MCF 10A (cell line): ENCODE measurements at regions not wholly inside any gene's neighbourhood (a gene's known extent, or its start where the extent isn't known, plus 50 kb on each side); places are given as distances from the start of the nearest gene placed in this dataset.

Experiments used
- BruUV-seq: library from RNA; stranded (reverse); fragments of 400-500 nt; replicated peaks from 2 replicates; lab custom pipeline; 2021; lab: Mats Ljungman, UMichigan
- CTCF ChIA-PET: fragments of 300-600 bp; sonication (Branson Sonifier 250); formaldehyde crosslinking; extraction: SDS; loops from one replicate; lab custom pipeline; 2021; ENCODE audit warnings: antibody characterized with exemption, inconsistent platforms; lab: Yijun Ruan, JAX
- POLR2A ChIA-PET: fragments of 300-600, 350-650 bp; sonication (Branson Sonifier 250); formaldehyde crosslinking; extraction: SDS; loops from one replicate; lab custom pipeline; 2020; ENCODE audit warnings: antibody characterized with exemption, inconsistent platforms; lab: Yijun Ruan, JAX
- DNase-seq: peaks from one replicate; pipeline ENCODE4 v3.0.0-alpha.2; 2018; ENCODE audit not compliant: unreplicated experiment
- H3K27ac Mint-ChIP-seq: one replicate; pipeline ENCODE4 v1.8.0; 2022; ENCODE audit warnings: mild to moderate bottlenecking, low read depth, mixed read lengths; ENCODE audit not compliant: unreplicated experiment
- H3K27me3 Mint-ChIP-seq: one replicate; pipeline ENCODE4 v1.8.0; 2022; ENCODE audit warnings: mixed read lengths; ENCODE audit not compliant: insufficient read depth, unreplicated experiment
- H3K36me3 Mint-ChIP-seq: one replicate; pipeline ENCODE4 v1.8.0; 2022; ENCODE audit warnings: mild to moderate bottlenecking, moderate library complexity, mixed read lengths; ENCODE audit not compliant: insufficient read depth, unreplicated experiment
- H3K4me1 Mint-ChIP-seq: one replicate; pipeline ENCODE4 v1.8.0; 2022; ENCODE audit warnings: mixed read lengths; ENCODE audit not compliant: insufficient read depth, unreplicated experiment
- H3K4me3 Mint-ChIP-seq: one replicate; pipeline ENCODE4 v1.8.0; 2022; ENCODE audit warnings: mild to moderate bottlenecking, moderate library complexity, mixed read lengths; ENCODE audit not compliant: unreplicated experiment
- H3K9me3 Mint-ChIP-seq: one replicate; pipeline ENCODE4 v1.8.0; 2022; ENCODE audit warnings: mixed read lengths; ENCODE audit not compliant: unreplicated experiment
- intact Hi-C: fragments of 100-400 bp; cut with micrococcal nuclease; formaldehyde crosslinking; loops from 2 replicates; pipeline ENCODE4 v1.14.1; 2022
- TF ChIP-seq, protein P1 (sequence below): fragments of 200-600 bp; IDR thresholded peaks from one replicate; pipeline ENCODE4 v1.8.0; 2022; ENCODE audit warnings: antibody characterized with exemption, mild to moderate bottlenecking; ENCODE audit not compliant: unreplicated experiment

DNA sequence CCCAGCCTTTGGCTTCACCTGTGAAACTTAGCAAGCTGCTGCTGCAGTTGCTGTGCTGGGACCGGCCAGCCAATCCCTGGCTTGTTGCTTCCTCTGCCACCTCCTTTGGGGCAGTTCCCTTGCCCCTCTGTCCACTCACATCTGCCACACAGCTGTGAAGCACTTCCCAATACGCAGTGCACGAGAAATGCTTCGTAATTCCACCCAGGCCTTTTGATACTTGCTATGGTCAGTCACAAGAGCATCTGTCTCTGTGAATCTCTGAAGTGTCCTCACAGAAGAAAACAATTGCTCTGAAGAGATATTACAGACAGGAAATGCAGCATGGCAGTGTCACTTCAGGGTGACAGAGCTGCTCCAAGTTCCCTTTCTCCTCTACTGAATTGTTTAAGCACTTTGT lies 208.5 kb downstream of the PTEN start:
- H3K27me3 Mint-ChIP-seq = no peaks in the 10 kb centered on the region
- ChIA-PET CTCF (no interaction called here), POLR2A (no interaction called here)
- no peaks in the 10 kb centered on the region for H3K4me1 Mint-ChIP-seq
- TF ChIP-seq, protein P1, sequence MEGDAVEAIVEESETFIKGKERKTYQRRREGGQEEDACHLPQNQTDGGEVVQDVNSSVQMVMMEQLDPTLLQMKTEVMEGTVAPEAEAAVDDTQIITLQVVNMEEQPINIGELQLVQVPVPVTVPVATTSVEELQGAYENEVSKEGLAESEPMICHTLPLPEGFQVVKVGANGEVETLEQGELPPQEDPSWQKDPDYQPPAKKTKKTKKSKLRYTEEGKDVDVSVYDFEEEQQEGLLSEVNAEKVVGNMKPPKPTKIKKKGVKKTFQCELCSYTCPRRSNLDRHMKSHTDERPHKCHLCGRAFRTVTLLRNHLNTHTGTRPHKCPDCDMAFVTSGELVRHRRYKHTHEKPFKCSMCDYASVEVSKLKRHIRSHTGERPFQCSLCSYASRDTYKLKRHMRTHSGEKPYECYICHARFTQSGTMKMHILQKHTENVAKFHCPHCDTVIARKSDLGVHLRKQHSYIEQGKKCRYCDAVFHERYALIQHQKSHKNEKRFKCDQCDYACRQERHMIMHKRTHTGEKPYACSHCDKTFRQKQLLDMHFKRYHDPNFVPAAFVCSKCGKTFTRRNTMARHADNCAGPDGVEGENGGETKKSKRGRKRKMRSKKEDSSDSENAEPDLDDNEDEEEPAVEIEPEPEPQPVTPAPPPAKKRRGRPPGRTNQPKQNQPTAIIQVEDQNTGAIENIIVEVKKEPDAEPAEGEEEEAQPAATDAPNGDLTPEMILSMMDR = no peak
- no peak for DNase-seq
- H3K36me3 Mint-ChIP-seq = no peaks in the 10 kb centered on the region
- BruUV-seq = no TSS peak
- H3K9me3 Mint-ChIP-seq = no peaks in the 10 kb centered on the region
- intact Hi-C loops = no loop called here
- H3K4me3 Mint-ChIP-seq = no peak overlapping the region
- no peak overlapping the region for H3K27ac Mint-ChIP-seq

DNA sequence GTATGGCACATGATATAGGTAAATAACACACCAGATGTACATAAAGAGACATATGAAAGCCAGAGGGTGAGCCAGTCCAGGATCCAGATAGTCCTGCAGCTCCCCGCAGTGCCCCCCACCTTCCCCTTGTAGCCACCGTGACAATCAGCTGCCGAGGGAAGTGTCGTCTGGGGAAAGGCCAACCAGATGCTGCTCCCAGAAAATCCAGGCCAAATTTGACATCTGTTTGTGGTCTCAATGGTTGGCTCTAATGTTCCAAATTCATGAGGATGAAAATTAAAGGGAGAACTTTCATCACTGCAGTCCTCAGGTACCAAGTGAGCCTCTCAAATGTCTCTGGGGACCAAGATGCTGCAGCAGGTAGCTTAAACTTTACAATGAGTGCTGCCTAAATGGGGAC lies 210.3 kb downstream of the PTEN start:
- POLR2A ChIA-PET = interaction anchor here (0.8 to 0.9 kb wide), 2 partner anchors 10 to 220 kb away, joined by 3 to 4 read pairs; no protein-coding TSS in a partner anchor
- H3K36me3 Mint-ChIP-seq = no peaks in the 10 kb centered on the region
- intact Hi-C loops = no loop called here
- BruUV-seq = no TSS peak
- no peak overlapping the region for H3K27ac Mint-ChIP-seq
- no peaks in the 10 kb centered on the region for H3K27me3 Mint-ChIP-seq
- no peak overlapping the region for H3K4me3 Mint-ChIP-seq
- TF ChIP-seq, protein P1 = no peak
- no peaks in the 10 kb centered on the region for H3K9me3 Mint-ChIP-seq
- CTCF ChIA-PET = no interaction called here
- DNase-seq = no peak
- H3K4me1 Mint-ChIP-seq = no peaks in the 10 kb centered on the region

DNA sequence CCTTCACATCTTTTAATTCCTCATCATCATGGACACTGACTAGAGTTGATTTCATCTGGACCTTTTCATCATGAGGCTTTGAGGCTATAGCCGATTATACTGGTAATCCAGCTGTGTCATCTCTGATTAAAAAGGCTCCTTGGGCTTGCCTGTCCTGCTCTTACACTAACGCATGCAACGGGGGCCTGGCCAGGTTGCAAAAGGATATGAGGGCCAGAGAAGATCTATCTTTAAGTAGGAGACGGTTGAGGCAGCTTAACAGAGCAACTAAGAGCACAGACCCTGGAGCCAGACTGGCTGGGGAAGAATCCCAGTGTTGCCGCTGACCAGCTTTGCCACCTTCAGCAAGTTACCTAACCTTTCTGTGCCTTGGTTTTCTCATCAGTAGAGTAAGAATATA lies 211.5 kb downstream of the PTEN start:
- ChIA-PET CTCF (no interaction called here), POLR2A (interaction anchor here (1.0 kb wide), 1 partner anchor 42 kb away, joined by 3 read pairs; no protein-coding TSS in a partner anchor)
- no peaks in the 10 kb centered on the region for H3K36me3 Mint-ChIP-seq
- no TSS peak for BruUV-seq
- no peak for DNase-seq
- H3K27ac Mint-ChIP-seq = no peak overlapping the region
- TF ChIP-seq, protein P1 = no peak
- peaks cover 1% of the 10 kb centered on the region for H3K4me1 Mint-ChIP-seq
- no peaks in the 10 kb centered on the region for H3K9me3 Mint-ChIP-seq
- H3K4me3 Mint-ChIP-seq = no peak overlapping the region
- H3K27me3 Mint-ChIP-seq = no peaks in the 10 kb centered on the region
- intact Hi-C loops = no loop called here

DNA sequence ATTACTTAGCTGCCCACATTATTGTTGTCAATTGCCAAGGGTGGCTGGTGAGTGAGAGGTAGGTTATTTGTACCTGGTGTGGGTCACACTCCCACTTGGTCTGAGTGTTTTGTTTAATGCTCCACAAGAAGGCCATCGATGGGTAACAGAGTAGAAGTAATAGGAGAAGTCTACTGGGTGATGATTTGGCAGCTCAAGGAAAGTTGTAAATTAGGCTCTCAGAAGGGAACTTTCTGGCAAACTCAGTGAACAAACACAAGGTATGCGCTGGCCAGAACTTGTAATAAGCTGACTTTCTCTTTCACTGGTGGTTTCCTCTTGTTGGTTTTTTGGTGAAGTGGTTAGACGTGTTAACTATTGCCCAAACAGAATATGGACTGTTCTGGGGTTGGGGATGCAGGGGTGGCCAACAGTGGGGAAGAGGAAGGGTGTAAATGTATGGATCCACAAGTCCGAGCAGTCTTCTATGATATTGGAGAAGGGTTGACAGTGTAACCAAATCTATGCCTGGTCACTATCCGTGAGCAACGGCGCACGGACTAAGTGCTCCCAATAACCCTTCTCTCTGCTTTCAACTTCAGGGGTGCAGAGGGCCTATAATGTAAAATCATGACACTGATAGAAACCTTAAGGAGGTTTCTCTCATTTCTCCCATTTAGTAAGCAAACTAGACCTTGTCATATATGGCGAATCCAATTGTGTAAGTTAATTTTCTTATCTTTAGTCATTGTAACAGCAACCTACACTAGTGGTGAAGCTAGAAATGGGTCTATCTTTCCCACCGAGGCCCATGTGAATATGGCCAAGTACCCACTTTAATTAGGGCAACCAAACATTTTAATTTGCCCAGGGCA lies 212.8 kb downstream of the PTEN start:
- Mint-ChIP-seq H3K4me1 (peaks cover 14% of the 10 kb centered on the region), H3K4me3 (no peak overlapping the region), H3K9me3 (no peaks in the 10 kb centered on the region), H3K27ac (no peak overlapping the region), H3K27me3 (no peaks in the 10 kb centered on the region), H3K36me3 (no peaks in the 10 kb centered on the region)
- TF ChIP-seq, protein P1 = no peak
- DNase-seq = no peak
- BruUV-seq = no TSS peak
- POLR2A ChIA-PET = interaction anchor here (0.8 to 2.3 kb wide), 5 partner anchors 10 to 98 kb away, joined by 3 to 5 read pairs (median 4); no protein-coding TSS in a partner anchor
- CTCF ChIA-PET = interaction anchor here (1.4 kb wide), 1 partner anchor 13 kb away, joined by 3 read pairs; no protein-coding TSS in a partner anchor
- intact Hi-C loops = no loop called here
